ENCODE measurements at regions not wholly inside any gene's neighbourhood (a gene's known extent, or its start where the extent isn't known, plus 50 kb on each side); places are given as distances from the start of the nearest gene placed in this dataset.

DNA sequence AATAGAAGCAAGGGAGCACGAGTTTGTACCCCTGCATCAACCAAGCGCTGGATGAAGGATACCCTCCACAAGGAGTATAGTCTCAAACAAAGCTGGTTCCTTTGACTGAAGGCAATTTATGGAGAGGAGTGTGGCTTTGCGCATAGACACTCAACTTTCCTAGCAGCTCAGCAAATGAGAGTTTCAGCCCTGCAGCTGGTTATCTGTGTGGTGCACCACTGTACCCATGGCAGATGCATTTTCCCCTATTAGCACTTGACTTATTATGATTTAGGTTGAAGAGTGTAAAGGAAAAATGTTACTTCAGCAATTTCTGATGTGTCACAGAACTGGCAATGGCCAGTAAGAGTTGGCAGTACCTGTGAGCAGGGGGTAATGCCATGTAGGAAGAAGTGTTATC lies 440.1 kb upstream of the LINC00305 start:
- TF ChIP-seq, protein P1, sequence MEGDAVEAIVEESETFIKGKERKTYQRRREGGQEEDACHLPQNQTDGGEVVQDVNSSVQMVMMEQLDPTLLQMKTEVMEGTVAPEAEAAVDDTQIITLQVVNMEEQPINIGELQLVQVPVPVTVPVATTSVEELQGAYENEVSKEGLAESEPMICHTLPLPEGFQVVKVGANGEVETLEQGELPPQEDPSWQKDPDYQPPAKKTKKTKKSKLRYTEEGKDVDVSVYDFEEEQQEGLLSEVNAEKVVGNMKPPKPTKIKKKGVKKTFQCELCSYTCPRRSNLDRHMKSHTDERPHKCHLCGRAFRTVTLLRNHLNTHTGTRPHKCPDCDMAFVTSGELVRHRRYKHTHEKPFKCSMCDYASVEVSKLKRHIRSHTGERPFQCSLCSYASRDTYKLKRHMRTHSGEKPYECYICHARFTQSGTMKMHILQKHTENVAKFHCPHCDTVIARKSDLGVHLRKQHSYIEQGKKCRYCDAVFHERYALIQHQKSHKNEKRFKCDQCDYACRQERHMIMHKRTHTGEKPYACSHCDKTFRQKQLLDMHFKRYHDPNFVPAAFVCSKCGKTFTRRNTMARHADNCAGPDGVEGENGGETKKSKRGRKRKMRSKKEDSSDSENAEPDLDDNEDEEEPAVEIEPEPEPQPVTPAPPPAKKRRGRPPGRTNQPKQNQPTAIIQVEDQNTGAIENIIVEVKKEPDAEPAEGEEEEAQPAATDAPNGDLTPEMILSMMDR (optimal IDR thresholded peaks at IDR 0.05 in 1 of 3, IDR thresholded peaks at IDR 0.05 in 1 of 3, conservative IDR thresholded peaks at IDR 0.05 in 1 of 3; ENCODE audit: extremely low read depth in 1 of 3, insufficient read depth in 2 of 3, low read length in 3 of 3): no peak
- no peak for TF ChIP-seq EZH2 (IDR thresholded peaks at IDR 0.05; ENCODE audit: low read length)

All from keratinocyte (primary cell).